ENCODE measurements at regions not wholly inside any gene's neighbourhood (a gene's known extent, or its start where the extent isn't known, plus 50 kb on each side); places are given as distances from the start of the nearest gene placed in this dataset.

DNA sequence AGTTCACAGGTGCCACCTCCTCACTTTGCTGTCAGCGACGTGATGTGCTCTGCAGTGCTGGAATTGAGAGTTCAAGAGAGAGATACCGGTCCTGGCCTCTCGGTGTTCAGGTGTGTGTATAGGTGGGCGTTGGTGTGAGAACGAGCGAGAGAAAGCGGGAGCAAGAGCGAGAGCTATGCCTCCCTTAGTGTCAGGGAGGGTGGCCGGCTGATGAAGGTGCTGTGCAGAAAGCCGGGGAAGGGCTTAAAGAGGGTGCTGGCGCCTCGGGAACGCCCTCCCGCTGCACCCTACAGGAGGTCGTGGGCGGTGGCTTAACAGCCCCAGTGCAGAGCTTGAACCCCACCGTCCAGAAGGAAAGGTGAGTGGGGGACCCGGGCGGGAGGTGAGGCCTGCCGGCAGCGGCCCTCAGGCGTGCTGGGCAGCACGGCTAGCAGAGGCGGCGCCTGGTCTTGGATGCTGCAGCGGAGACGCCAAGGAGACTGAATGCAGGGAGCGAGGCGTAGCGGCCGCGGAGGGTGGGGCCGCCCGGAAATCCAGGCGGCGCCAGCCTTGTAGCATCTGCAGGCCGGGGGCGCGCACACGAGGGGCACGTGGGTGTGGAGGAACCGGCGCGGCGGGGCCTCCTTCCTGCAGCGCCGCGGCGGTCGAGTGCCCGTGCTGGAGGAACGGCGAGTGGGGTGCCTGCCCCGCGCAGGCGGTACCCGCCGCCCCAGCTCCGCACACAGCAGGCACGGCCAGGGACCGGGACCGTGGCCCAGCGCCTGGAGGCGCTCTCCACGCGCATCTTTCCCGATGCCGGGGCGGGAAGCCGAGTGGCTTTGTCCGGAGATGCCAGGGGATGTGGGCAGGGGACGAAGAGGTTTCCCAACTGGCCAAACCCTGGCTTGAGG is 246.8 kb upstream of the TOPAZ1 start:
- TF ChIP-seq, protein P1, sequence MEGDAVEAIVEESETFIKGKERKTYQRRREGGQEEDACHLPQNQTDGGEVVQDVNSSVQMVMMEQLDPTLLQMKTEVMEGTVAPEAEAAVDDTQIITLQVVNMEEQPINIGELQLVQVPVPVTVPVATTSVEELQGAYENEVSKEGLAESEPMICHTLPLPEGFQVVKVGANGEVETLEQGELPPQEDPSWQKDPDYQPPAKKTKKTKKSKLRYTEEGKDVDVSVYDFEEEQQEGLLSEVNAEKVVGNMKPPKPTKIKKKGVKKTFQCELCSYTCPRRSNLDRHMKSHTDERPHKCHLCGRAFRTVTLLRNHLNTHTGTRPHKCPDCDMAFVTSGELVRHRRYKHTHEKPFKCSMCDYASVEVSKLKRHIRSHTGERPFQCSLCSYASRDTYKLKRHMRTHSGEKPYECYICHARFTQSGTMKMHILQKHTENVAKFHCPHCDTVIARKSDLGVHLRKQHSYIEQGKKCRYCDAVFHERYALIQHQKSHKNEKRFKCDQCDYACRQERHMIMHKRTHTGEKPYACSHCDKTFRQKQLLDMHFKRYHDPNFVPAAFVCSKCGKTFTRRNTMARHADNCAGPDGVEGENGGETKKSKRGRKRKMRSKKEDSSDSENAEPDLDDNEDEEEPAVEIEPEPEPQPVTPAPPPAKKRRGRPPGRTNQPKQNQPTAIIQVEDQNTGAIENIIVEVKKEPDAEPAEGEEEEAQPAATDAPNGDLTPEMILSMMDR (IDR thresholded peaks at IDR 0.05): no peak
- TF ChIP-seq EZH2 (IDR thresholded peaks at IDR 0.05; ENCODE audit: borderline replicate concordance, insufficient read depth, low read depth, low read length, poor library complexity, severe bottlenecking): no peak
